Activated T-cell treated with anti-CD3 and anti-CD28 coated beads for 1 hour (primary cell): ENCODE measurements at regions not wholly inside any gene's neighbourhood (a gene's known extent, or its start where the extent isn't known, plus 50 kb on each side); places are given as distances from the start of the nearest gene placed in this dataset.

Experiments
- DNase-seq: peaks from one replicate; pipeline ENCODE4 v3.0.0-alpha.2; 2020; ENCODE audit warnings: low read depth

DNA sequence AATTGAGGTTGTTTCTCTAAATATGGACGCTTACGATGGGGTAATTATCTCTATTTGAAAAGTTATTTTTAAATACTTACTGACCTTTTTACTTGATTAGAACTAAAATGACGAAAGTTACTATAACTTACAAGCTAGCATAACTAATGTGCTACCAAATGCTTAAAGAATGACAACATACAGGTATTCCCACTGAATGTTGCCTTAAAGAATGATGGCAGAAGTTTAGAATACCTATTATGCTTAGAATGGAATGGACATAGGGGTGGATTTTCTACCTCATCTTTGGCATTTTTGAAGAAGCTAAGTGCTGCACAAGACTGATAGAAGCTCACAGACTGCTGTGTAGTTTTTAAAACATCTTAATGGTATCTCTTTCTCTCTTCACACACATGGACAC is 284.8 kb downstream of the THBS2 start:
- no peak for DNase-seq

DNA sequence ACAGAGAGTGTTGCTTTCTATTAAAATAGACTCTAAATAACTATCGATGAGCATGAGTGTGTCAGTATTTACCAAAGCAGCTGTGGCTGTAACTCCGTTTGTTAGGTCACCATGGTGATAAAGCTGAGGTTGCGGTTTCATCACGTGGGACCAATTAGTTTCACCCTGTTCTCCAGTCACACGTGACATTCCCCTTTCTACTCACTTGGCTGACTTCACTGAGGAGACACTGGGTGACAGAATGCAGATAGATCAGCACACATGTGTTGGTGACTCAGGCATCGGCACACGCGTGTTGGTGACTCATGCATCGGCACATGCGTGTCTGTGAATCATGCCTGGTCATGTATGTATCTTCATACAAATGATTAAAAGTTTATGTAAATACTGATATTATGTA is 285.4 kb downstream of the THBS2 start:
- DNase-seq = no peak

DNA sequence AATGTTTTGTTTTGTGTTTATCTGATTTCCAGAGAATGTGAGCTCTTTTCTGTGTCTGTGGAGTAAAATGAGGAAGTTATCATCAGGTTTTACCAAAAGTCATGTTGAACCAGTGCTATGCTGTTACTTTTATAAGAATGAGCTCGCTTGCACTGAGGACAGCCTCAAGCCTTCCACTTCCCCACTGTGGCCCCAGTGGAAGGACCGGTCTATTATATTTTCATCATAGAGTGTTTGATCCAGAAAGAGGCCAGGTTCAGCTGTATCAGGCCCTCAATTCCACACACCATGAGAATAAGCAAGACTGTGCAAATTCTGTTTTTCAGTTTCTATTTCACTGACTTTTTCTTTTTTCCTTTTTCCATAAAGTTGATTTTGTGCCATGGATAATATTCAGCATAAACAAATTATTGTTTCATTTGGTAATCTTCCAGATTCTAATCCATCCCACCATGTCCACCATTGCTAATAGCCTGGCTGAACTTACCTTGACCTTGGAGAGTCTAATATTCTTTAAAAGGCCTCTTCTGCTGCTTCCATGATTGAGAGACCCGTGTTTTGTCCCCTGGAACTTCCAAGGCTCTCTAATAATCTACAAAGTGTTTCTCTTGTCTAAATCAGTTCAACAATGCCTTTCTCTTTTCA is 286.2 kb downstream of the THBS2 start:
- no peak for DNase-seq

DNA sequence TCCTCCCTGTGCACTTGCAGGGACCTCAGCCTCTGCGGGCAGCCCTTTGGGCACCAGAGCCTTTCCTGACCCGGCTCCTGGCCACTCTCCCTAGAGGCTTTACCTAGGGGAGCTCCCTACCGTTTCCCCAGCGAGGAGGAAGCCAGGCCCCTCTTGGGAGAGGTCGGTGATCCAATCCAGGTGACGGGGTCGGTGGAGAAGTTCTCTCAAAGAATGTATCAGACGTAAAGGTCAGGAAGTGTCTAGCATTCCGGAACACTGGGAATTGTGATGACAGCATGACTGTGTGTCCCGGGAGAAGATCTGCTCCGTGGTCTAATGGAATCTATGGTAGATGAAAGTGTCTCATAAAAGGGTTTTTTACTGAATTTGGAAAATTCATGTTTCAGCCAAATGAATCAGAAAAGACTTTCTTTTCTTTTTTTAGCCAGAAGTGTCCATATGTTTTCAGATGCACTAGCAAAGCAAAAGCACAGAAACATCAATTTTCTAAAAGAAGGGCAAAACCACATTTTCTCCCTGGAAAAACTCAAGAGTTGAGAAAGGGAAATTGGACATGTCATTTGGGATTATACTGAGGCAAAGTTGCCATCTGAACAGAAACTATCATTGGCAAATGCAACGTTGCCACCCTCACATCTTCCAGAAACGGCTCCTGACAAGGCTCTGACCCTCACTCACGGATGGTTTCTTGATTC is 289.4 kb downstream of the THBS2 start:
- no peak for DNase-seq

DNA sequence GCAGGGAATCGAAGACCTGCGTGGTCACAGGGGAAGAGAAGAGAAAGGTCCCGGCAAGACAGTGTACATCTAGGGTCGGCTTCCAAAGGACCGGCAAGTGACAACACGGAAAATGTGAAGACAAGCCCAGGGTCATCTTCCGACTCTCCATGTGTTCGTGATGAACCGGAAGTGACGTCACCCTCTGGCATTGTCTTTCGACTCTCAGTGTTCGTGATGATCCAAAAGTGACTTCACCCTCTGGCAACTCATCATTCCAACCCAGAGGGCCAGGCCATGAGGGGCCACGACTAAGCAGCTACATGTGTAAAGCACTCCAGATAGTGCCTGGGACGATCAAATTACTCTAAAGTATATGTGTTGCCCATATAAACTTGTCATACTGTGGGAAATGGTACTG is 290.8 kb downstream of the THBS2 start:
- no peak for DNase-seq

DNA sequence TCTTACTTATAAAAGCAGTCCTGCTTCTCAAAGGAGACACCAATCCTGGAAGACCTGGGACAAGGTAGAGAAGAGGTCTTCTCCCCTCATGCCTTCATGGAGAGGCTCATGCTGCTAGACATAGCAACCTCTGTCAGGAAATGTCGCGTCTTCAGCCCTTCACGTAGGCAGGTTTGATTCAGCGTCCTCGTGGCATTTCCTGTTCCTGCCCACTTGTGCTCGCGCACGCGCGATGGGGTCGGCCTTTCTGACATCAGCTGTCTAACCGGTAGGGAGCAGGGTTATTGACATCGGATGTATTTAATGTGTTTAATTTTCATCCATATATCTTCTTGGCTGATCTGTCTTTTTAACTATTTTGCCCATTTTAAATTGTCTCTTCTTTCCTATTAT is 292.4 kb downstream of the THBS2 start:
- DNase-seq = no peak

DNA sequence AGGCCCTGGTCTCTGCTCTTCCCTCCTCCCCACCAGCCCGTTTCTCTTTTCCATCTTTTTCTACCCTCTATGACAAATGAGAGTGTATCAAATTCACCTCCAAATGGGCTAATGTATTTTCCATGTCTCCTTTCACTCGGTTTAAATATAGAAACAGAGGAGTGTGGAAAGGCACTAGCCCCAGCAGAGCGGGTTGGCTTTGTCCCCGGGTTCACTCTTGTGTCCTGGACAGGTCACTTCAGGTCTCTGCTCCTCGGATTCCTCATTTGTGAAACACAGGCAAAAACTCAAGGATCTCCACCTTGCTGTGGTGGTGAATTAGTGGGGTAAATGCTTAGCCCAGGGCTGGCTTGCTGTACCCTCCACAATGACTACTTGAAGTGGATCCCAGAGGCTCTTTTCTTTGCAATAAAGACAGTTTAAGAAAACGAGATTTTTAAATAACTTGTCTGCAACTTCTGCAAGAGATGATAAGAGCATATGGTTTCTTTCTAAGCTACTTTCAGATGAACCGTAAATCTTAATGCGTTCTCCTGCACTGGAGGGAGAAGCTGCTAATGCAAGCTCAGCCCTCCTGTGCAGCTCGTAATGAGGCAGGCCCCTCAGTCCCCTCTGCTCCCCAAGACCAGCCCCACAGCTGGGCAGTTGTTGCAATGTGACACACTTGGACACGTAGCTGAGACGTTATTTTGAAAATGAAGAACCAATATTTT is 292.9 kb downstream of the THBS2 start:
- no peak for DNase-seq

DNA sequence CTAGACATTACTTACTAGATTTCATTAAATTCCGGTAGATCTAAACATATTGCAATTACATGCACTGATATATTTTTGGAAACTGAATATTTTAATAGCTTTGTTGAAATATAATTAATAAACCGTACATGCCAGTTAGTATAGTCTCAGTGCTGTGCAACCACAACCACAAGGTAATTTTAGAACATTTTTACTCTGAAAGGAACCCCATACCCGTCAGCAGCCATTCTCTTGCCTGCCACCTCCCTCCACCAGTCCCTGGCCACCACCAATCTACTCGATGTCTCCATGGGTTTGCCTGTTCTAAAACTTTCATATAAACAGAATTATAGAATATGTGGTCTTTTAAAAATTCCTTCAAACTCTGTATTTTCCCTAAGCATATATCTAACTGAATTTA is 293.9 kb downstream of the THBS2 start:
- no peak for DNase-seq

DNA sequence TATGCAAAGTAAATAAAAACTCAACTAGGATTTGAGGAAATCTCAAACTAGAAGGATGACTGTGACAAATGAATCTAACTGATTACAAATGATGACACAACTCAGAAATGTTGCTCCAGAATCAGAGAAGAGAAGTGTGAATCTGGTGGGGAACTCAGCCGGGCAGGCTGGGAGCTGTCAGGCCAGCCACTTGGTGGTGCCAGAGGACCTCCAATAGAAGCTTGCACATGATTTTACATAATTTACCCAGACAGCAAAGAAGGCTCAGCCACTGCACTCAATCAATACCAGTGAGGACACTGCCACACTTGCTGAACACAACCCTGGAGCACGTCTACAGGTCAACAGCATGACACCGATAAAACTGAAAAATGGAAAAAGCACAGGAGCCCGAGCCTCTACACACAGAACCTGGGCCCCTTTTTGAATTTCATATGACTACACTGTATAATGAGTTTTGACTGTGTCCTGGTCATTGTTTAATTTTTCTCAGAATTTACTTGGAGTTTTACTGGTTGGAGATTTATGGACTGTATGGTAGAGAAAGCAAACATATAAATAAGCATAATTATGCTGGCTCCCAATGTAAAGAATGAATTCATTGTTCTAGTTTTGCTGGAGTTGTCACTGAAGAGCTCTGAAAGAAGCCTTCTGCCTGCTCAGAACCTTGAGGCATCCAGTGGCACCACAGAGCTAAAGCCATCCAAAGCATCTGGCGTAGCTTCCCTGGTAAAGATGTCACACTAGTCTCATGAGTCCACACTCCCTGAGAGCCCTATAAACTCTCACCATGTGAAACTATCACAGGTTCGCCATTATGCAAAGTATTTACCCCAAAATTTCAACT is 296.5 kb downstream of the THBS2 start:
- DNase-seq = peak; percentile 5

DNA sequence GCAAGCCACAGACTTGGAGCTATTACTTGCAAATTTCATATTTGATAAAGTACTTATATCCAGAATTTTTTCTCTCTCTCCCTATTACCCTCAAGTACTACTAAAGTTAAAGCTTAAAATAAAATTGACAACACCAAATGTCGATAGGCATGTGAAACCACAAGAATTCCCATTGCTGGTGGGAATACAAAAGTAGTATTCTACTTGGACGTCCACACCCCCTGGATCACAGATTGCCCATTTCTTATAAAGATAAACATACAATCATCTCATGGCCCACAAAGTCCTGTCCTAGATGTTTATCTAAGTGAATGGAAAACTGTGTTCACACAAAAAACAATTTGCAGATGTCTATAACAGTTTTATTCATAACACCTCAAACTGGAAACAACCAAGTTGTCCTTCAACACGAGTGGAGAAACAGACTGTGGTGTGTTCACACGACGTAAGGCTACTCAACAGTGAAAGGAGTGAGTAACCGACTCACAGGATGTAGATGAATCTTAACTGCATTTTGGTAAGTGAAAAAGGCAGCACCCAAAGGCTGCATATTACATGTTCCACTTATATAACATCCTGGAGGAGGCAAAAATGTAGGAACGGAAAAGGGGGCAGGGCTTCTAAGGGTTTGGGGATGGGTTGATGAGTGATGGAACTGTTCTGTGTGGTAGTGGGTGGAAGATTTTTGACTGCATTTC is 297.4 kb downstream of the THBS2 start:
- no peak for DNase-seq

DNA sequence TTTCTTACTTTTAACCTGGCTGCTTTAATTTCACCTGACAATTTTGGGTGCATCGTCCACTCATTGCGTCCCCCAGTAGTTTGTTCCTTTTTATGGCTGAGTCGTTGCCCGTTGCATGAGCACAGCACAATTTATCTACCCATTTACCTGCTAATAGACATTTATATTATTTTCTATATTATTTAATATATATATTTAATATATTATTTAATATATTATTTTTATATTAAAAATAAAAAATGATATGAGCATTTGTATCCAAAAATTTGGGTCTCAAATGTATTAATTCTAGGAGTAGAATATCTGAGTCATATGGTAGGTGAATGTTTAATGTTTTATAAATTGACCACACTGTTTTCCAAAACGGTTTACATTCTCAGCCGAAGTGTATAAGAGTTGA is 300.2 kb downstream of the THBS2 start:
- DNase-seq = no peak

DNA sequence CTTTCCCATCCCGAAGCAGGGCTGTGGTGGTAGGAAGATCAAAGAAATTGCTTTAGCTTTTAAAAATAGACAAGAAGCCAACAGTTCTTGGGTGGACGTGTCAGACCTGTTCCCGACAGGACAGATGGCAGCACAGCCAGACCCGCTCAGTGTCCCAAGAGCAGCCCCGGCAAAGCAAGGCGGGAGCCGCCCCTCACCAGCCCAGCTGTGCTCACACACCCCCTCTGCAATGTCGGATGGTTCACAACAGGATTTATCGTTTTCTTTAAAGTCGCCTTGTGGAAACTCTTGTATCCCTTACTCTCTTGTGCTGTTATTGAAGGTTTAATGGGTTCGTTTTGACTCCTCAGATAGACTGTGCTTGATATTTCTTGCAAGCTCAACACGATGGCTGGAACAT is 302.4 kb downstream of the THBS2 start:
- DNase-seq = no peak

DNA sequence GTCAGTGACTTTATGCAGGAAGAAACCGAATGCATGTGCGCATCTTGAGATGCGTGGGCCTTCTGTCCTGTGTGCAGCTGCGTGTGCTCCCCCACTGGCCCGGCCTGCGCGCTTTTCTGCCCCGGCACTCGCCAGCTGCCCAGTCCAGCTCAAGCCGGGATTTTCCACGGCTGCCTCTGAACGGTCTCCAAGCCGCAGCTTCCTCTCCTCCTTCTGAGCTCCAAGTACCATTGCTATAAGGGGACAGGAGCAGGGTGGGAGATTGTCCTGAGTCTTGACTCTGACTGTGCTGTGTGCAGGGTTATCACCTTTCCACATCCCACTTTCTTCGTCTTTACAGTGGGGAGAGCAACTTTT is 302.8 kb downstream of the THBS2 start:
- no peak for DNase-seq

DNA sequence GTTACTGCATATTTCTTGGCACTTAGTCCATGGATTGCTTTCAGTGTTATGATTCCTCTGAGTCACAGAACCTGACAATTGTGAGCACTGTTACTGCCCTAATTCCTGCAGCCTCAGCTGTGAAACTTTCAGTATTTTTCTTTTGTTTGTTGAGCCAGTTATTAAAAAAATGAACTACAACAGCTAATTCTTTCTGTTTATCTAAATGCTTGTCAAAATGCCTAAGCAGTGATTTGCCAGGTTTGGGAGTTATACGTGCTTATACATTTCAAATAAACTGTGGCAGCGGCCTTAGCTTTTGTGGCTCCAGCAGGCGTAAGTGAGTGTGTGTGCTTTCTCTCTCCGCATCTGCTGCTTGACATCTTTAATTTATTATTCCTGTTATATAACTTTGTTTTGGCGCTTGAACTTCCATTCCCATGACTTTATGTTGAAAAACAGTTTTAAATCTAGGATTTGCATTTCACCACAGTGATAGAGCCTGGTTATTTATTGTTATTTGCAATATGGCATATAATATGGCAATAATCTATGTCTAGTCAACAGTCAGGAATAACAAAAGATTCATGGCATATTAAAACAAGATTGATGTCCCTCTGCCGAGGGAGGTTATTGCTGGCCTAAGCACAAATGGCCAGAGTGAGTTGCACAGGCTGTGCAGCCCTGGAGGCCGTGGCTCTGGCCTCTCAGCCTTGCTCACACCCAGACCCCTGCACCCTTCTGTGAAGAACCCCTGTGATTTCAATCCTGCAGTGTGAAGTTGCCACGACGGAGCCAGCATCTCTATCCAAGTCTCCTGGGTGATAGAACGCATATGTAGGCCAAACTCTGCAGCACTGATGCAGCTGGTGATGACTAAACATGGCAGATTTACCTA is 303.4 kb downstream of the THBS2 start:
- DNase-seq = no peak

DNA sequence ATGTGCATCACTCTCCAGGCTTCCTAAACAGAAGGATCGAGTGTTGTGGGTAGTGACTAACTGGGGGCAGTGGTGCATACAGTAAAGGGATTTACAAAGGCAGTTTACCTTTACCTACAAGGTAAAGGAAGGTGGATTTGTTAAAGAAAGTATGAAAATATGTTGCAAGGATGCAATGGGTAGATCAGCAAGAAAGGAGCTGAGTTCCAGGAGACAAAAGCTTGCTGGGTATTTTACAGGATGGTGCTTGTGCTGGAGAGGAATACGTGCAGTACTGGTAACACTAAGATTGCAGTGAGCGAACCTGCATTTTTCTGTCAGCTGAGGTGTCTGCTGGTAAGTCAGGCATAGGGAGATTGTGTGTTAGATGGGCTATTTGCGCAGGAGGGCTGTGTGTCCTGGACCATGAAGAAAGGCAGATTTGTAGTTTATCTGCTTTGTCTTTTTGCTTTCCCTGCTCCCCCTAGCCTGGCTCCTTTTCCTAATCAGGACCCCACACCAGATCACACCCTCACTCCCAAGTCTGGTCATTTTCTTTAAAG is 304.6 kb downstream of the THBS2 start:
- no peak for DNase-seq

DNA sequence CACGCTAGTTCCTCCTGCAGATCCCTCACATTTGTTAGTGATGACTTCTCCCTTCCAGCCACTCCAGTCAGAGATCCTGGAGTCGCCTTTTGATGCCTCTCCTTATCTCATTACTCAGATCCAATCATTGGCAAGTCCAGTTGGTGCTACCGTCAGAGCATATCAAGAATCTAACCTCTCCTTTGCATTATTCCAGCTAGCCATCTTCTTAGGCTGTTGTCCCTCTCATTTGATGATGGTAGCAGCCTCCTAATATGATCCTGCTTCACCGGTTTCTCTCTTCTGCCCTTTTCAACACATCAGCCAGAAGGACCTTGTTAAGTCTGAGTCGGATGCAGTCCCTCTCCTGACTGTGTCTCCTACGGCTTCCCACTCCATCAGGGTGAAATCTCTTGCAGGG is 305.6 kb downstream of the THBS2 start:
- no peak for DNase-seq

DNA sequence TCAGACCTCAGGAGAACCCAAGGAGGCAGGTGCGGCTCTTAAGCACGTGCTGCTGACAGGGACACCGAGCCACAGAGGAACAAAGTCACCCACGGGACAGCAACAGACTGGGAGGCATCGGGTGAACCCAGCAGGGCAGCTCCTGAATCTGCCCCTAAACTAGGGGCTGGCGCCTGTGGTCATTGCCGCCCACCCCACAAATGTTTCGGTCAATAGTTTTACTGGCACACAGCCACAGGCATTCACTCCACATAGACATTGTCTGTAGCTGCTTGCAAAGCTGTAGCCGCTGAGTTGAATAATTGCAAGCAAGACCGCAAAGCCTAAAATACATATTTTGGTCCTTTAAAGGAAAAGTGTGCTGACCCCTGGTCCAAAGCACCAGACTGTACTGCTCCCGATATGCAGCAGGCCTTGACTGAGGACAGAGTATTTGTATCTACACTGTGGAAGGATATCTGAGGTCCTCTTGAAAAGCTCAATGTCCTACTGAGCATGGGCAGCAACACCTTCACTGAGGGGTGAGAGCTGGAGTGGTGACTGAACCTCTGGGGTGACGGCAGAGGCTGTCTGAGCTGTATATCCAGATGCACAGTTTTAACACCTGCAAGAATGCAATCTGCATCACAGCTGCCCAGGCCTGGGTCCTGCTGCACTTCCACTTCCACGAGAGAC is 310.3 kb downstream of the THBS2 start:
- no peak for DNase-seq

DNA sequence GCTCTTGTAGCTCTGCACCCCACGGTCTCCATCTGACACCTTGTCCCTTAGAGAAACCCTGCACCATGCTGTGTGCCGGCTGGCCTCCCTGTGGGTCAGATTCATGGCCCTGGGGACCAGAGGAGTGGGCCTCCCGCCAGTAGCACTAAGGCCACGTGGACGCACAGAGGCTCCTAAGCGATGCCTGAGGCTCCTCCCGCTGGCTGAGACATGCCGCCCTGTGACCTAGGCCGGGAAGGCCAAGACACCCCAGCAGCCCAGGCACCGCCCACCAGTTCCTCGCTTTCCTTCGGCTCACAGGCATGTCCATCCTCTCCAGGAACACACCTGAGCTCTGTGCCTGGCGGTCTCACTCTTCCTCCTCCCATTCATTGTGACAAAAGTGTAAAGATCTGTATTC is 311.0 kb downstream of the THBS2 start:
- no peak for DNase-seq

DNA sequence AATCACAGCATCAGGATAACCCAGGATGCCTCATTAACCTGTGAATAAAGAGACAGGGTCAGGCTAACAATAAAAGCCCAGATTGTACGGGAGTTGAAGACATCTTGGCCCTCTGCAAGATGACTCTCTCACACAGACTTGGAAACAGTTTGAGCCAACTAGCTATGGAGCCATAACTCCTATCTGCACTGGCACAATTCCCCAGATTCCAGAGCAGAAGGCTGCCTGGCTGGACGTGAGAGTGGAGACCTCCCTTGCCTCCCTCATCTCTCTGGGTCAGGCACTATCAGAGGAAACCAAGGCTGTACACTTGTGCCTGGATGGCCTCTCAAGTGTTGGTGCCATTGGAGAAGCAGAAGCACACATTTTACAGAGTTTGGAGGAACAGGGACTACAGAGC is 312.6 kb downstream of the THBS2 start:
- DNase-seq = no peak

DNA sequence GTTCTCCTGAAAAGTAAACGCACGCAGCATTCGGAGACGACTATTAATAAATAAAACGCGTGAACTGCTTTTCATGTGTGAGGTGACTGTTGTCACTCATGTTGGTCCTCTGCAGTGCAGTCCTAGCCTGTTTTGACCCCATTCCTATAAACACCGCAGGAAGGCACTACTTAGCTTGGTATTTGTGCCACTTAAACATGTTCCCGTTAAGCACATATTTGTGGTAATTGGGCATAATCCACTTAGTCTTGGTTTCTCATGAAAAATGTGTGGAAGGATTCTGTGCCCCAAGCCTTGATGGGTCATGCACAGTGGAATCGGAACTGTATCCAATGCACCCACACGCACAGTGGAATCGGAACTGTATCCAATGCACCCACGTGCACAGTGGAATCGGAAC is 313.9 kb downstream of the THBS2 start:
- DNase-seq = no peak
